NCI-H345 treated with DMSO at 0.1 percent for 48 hours (cell line): ENCODE measurements at regions not wholly inside any gene's neighbourhood (a gene's known extent, or its start where the extent isn't known, plus 50 kb on each side); places are given as distances from the start of the nearest gene placed in this dataset.
"Not testable (repeated sequence)": the region's sequence is repeated elsewhere in the genome, so short reads cannot be mapped to it uniquely, and the experiment has no call there.

ENCODE experiments used
- DNase-seq: peaks from one replicate; lab custom pipeline; 2025; ENCODE audit not compliant: unreplicated experiment; lab: John Stamatoyannopoulos, UW

GRCh38 chrX:47302396-47302795 is 68.0 kb upstream of the ZNF157 start:
- no peak for DNase-seq

GRCh38 chrX:47306471-47307023 is 63.8 kb upstream of the ZNF157 start:
- not testable (repeated sequence) for DNase-seq

- DNase-seq, result no peak
Measured at GRCh38 chrX:47311932-47312774, 58.2 kb upstream of the ZNF157 start.

- no peak for DNase-seq
Measured at GRCh38 chrX:47313056-47313455, 57.3 kb upstream of the ZNF157 start.

GRCh38 chrX:47316276-47317025 is 53.9 kb upstream of the ZNF157 start:
- peak; percentile 1 for DNase-seq
